IMR-90 (cell line): ENCODE measurements at regions not wholly inside any gene's neighbourhood (a gene's known extent, or its start where the extent isn't known, plus 50 kb on each side); places are given as distances from the start of the nearest gene placed in this dataset.

Experiments
- ATAC-seq: fragments of 200-7000 bp; cut with Tn5 transposase; 2 replicates; pipeline ENCODE4 v1.9.1; 2020; ENCODE audit warnings: low read depth, mild to moderate bottlenecking, moderate library complexity
- BruUV-seq: library from RNA; stranded (reverse); fragments of 400-500 nt; replicated peaks from 2 replicates; lab custom pipeline; 2021; lab: Mats Ljungman, UMichigan
- CTCF ChIA-PET: fragments of 300-600 bp; formaldehyde crosslinking; extraction: SDS; loops from one replicate; lab custom pipeline; 2021; ENCODE audit warnings: antibody characterized with exemption; lab: Yijun Ruan, JAX
- POLR2A ChIA-PET: fragments of 300-600 bp; sonication (Branson Sonifier 250); formaldehyde crosslinking; loops from one replicate; lab custom pipeline; 2022; ENCODE audit warnings: antibody characterized with exemption; ENCODE audit not compliant: unreplicated experiment; lab: Charles Lee
- DNase-seq: peaks from one replicate; pipeline ENCODE4 v3.0.0; 2013
- H2AFZ ChIP-seq: replicated peaks from 2 replicates; pipeline ENCODE3; 2013; ENCODE audit warnings: low read length, mild to moderate bottlenecking; ENCODE audit not compliant: poor library complexity
- H2AK5ac ChIP-seq: 2 replicates; pipeline ENCODE4 v1.6.1; 2013; ENCODE audit warnings: low read depth, low read length, inconsistent platforms
- H2AK9ac ChIP-seq: replicated peaks from 2 replicates; pipeline ENCODE3; 2013; ENCODE audit warnings: mild to moderate bottlenecking, low read depth, low read length, moderate library complexity; ENCODE audit not compliant: poor library complexity
- H2BK120ac ChIP-seq: 2 replicates; pipeline ENCODE4 v1.6.1; 2013; ENCODE audit warnings: low read depth, low read length, inconsistent platforms
- H2BK15ac ChIP-seq: 3 replicates; pipeline ENCODE4 v1.6.1; 2013; ENCODE audit warnings: low read depth, low read length, inconsistent platforms
- H2BK20ac ChIP-seq: 2 replicates; pipeline ENCODE4 v1.6.1; 2013; ENCODE audit warnings: low read depth, mild to moderate bottlenecking, inconsistent platforms, low read length, moderate library complexity
- H2BK5ac ChIP-seq: 2 replicates; pipeline ENCODE4 v1.6.1; 2013; ENCODE audit warnings: mild to moderate bottlenecking, low read depth, low read length, inconsistent platforms; ENCODE audit not compliant: poor library complexity, severe bottlenecking
- H3K14ac ChIP-seq: replicated peaks from 2 replicates; pipeline ENCODE4 v1.6.1; 2013; ENCODE audit warnings: low read depth, low read length, inconsistent platforms
- H3K18ac ChIP-seq: 2 replicates; pipeline ENCODE4 v1.6.1; 2013; ENCODE audit warnings: low read depth, low read length, control low read depth
- H3K23ac ChIP-seq: 2 replicates; pipeline ENCODE4 v1.6.1; 2013; ENCODE audit warnings: low read depth, low read length, inconsistent platforms
- H3K27ac ChIP-seq: 2 replicates; pipeline ENCODE4 v1.5.1; 2013; ENCODE audit warnings: mild to moderate bottlenecking, control low read depth, low read length; ENCODE audit not compliant: insufficient read depth
- H3K27me3 ChIP-seq: 2 replicates; pipeline ENCODE4 v1.6.1; 2013; ENCODE audit warnings: low read length; ENCODE audit not compliant: control insufficient read depth, insufficient read depth
- H3K36me3 ChIP-seq: 2 replicates; pipeline ENCODE4 v1.6.1; 2013; ENCODE audit warnings: low read length, mixed read lengths; ENCODE audit not compliant: control insufficient read depth, insufficient read depth
- H3K4ac ChIP-seq: 2 replicates; pipeline ENCODE4 v1.6.1; 2013; ENCODE audit warnings: low read depth, low read length, inconsistent platforms
- H3K4me1 ChIP-seq: 2 replicates; pipeline ENCODE4 v1.6.1; 2013; ENCODE audit warnings: low read length, mixed read lengths; ENCODE audit not compliant: control insufficient read depth, insufficient read depth
- H3K4me2 ChIP-seq: 2 replicates; pipeline ENCODE4 v1.6.1; 2013; ENCODE audit warnings: low read depth, mild to moderate bottlenecking, control low read depth, low read length, moderate library complexity
- H3K4me3 ChIP-seq: 2 replicates; pipeline ENCODE4 v1.5.1; 2013; ENCODE audit warnings: low read depth, mild to moderate bottlenecking, control low read depth, low read length, moderate library complexity; ENCODE audit not compliant: insufficient read depth
- H3K56ac ChIP-seq: 2 replicates; pipeline ENCODE4 v1.6.1; 2013; ENCODE audit warnings: low read length, inconsistent platforms; ENCODE audit not compliant: insufficient read depth; ENCODE audit errors: extremely low read depth
- H3K79me1 ChIP-seq, 2 experiments: 2 replicates each; pipeline ENCODE4 v1.6.1; 2013; ENCODE audit warnings: low read length in 2 of 2, inconsistent platforms in 1 of 2, low read depth in 1 of 2
- H3K9ac ChIP-seq: 2 replicates; pipeline ENCODE4 v1.6.1; 2013; ENCODE audit warnings: low read depth, low read length, control low read depth
- H3K9me1 ChIP-seq: 2 replicates; pipeline ENCODE4 v1.6.1; 2013; ENCODE audit warnings: low read length, inconsistent platforms; ENCODE audit not compliant: insufficient read depth
- H3K9me3 ChIP-seq: 2 replicates; pipeline ENCODE4 v1.6.1; 2013; ENCODE audit warnings: low read length; ENCODE audit not compliant: control insufficient read depth, insufficient read depth
- H4K20me1 ChIP-seq: 2 replicates; pipeline ENCODE4 v1.6.1; 2013; ENCODE audit warnings: low read length, inconsistent platforms; ENCODE audit not compliant: insufficient read depth
- H4K5ac ChIP-seq: 2 replicates; pipeline ENCODE4 v1.6.1; 2013; ENCODE audit warnings: mild to moderate bottlenecking, low read depth, low read length, control low read depth
- H4K8ac ChIP-seq, 2 experiments: 2 replicates each; pipeline ENCODE4 v1.6.1; 2013; ENCODE audit warnings: low read depth in 2 of 2, low read length in 2 of 2, control low read depth in 1 of 2, inconsistent platforms in 1 of 2
- H4K91ac ChIP-seq: 2 replicates; pipeline ENCODE4 v1.6.1; 2013; ENCODE audit warnings: low read depth, low read length, inconsistent platforms; ENCODE audit not compliant: insufficient read depth
- BHLHE40 ChIP-seq: fragments of 150-350 bp; IDR thresholded peaks from 2 replicates; pipeline ENCODE4 v1.6.1; 2016; ENCODE audit warnings: mild to moderate bottlenecking, low read depth, low read length
- CEBPB ChIP-seq: IDR thresholded peaks from 2 replicates; pipeline ENCODE4 v1.6.1; 2012; ENCODE audit warnings: low read depth, low read length, improper control_type of control experiment
- CHD1 ChIP-seq: IDR thresholded peaks from 2 replicates; pipeline ENCODE4 v1.6.1; 2012; ENCODE audit warnings: low read depth, low read length, improper control_type of control experiment
- CTCF ChIP-seq: conservative IDR thresholded peaks from 2 replicates; pipeline ENCODE4 v1.5.1; 2012; ENCODE audit warnings: mild to moderate bottlenecking, low read depth, low read length, improper control_type of control experiment
- FOS ChIP-seq: fragments of 150-350 bp; IDR thresholded peaks from 2 replicates; pipeline ENCODE4 v1.6.1; 2016; ENCODE audit warnings: low read depth, low read length
- MAFK ChIP-seq: IDR thresholded peaks from 2 replicates; pipeline ENCODE4 v1.6.1; 2012; ENCODE audit warnings: low read depth, low read length, improper control_type of control experiment
- MAZ ChIP-seq: IDR thresholded peaks from 2 replicates; pipeline ENCODE4 v1.6.1; 2012; ENCODE audit warnings: low read depth, mild to moderate bottlenecking, low read length, improper control_type of control experiment, moderate library complexity, borderline replicate concordance
- MXI1 ChIP-seq: IDR thresholded peaks from 2 replicates; pipeline ENCODE4 v1.6.1; 2012; ENCODE audit warnings: low read depth, mild to moderate bottlenecking, low read length, moderate library complexity, borderline replicate concordance
- NFE2L2 ChIP-seq: fragments of 150-350 bp; IDR thresholded peaks from 2 replicates; pipeline ENCODE4 v1.6.1; 2016; ENCODE audit warnings: low read depth, mild to moderate bottlenecking, low read length
- POLR2A ChIP-seq: IDR thresholded peaks from 2 replicates; pipeline ENCODE4 v1.6.1; 2012; ENCODE audit warnings: mild to moderate bottlenecking, low read depth, low read length
- RAD21 ChIP-seq: IDR thresholded peaks from 2 replicates; pipeline ENCODE4 v1.6.1; 2012; ENCODE audit warnings: low read length, improper control_type of control experiment
- RFX5 ChIP-seq: IDR thresholded peaks from 2 replicates; pipeline ENCODE4 v1.8.0; 2012; ENCODE audit warnings: low read depth, mild to moderate bottlenecking, low read length, moderate library complexity
- USF2 ChIP-seq: fragments of 150-350 bp; IDR thresholded peaks from 2 replicates; pipeline ENCODE4 v1.6.1; 2017; ENCODE audit warnings: mild to moderate bottlenecking, antibody characterized with exemption, low read length, low read depth
- WGBS, 2 experiments: methylation state at CpG; one replicate each; pipeline versions ENCODE4 v1.1.5 to v1.1.7; 2013; ENCODE audit warnings: missing lambda C conversion rate in 2 of 2; ENCODE audit not compliant: insufficient read length in 1 of 2; ENCODE audit errors: extremely low coverage in 2 of 2; 5-methylcytosine and 5-hydroxymethylcytosine counted together
- dilution Hi-C: fragments of 300-500 bp; cut with HindIII; formaldehyde crosslinking; loops from one replicate; pipeline ENCODE4 v1.14.3; 2018; ENCODE audit warnings: low sequenced_read_pairs; ENCODE audit not compliant: unreplicated experiment
- in situ Hi-C: fragments of 300-500 bp; cut with MboI; formaldehyde crosslinking; loops from 3 replicates; pipeline ENCODE4 v1.14.3; 2019; ENCODE audit warnings: low sequenced_read_pairs, inconsistent platforms, mixed read lengths
- intact Hi-C: fragments of 100-400 bp; cut with micrococcal nuclease; formaldehyde crosslinking; loops from 2 replicates; pipeline ENCODE4 v1.10.0; 2022

- TF ChIP-seq CEBPB (no peak), RAD21 (no peak), FOS (no peak), MAZ (no peak), MAFK (no peak), RFX5 (no peak), POLR2A (no peak), MXI1 (no peak), CHD1 (no peak), CTCF (no peak), BHLHE40 (no peak), NFE2L2 (no peak), USF2 (no peak)
- H3K18ac ChIP-seq = no peak overlapping the region
- H2BK120ac ChIP-seq = no peak overlapping the region
- no peak overlapping the region for H3K4ac ChIP-seq
- H3K36me3 ChIP-seq = no peaks in the 10 kb centered on the region
- no peak overlapping the region for H4K91ac ChIP-seq
- no peak overlapping the region for H3K56ac ChIP-seq
- H4K20me1 ChIP-seq = no peaks in the 10 kb centered on the region
- no peaks in the 10 kb centered on the region for H3K79me1 ChIP-seq
- ChIA-PET CTCF (no interaction called here), POLR2A (no interaction called here)
- no peaks in the 10 kb centered on the region for H3K4me1 ChIP-seq
- dilution Hi-C loops = no loop called here
- no peak overlapping the region for H2AFZ ChIP-seq
- no peak overlapping the region for H2BK15ac ChIP-seq
- no peak overlapping the region for H2BK5ac ChIP-seq
- H3K23ac ChIP-seq = no peak overlapping the region
- H2BK20ac ChIP-seq = no peak overlapping the region
- H2AK9ac ChIP-seq = no peak overlapping the region
- no peak overlapping the region for H2AK5ac ChIP-seq
- peaks cover 2% of the 10 kb centered on the region; the same call in 1 of the 2 replicates for H3K27me3 ChIP-seq
- intact Hi-C loops = no loop called here
- no peak overlapping the region for H3K14ac ChIP-seq
- no peaks in the 10 kb centered on the region for H3K9me1 ChIP-seq
- no peaks in the 10 kb centered on the region for H3K9me3 ChIP-seq
- BruUV-seq = no TSS peak
- DNase-seq (no peak), ATAC-seq (no peak)
- H4K8ac ChIP-seq = no peak overlapping the region
- no peak overlapping the region for H3K4me3 ChIP-seq
- H3K27ac ChIP-seq = no peak overlapping the region
- 100% methylated on average over 1 of the region's 2 CpGs; no CpG with 5 or more reads in 1 of the 2 experiments for WGBS, 2 experiments
- H4K5ac ChIP-seq = no peak overlapping the region
- in situ Hi-C loops = no loop called here
- no peak overlapping the region for H3K9ac ChIP-seq
- H3K4me2 ChIP-seq = no peak overlapping the region
These were observed 421.5 kb downstream of the PTPRU start for GRCh38 chr1:29657816-29658215.
